Prostate gland (tissue), 2 donors: ENCODE measurements at regions not wholly inside any gene's neighbourhood (a gene's known extent, or its start where the extent isn't known, plus 50 kb on each side); places are given as distances from the start of the nearest gene placed in this dataset.

Source experiments
- DNase-seq: peaks from one replicate; pipeline ENCODE4 v3.0.0-alpha.2; 2019; ENCODE audit warnings: low spot score
- H3K27ac ChIP-seq, 2 donors: fragments of 200-600 bp; sonication (generic); 2 replicates each; pipeline ENCODE4 v1.5.1; 2017 to 2019
- H3K27me3 ChIP-seq: fragments of 200-600 bp; sonication (generic); replicated peaks from 2 replicates; pipeline ENCODE4 v1.5.1; 2019; ENCODE audit not compliant: insufficient read depth
- H3K36me3 ChIP-seq, 2 donors: fragments of 200-600 bp; sonication (generic); 1 replicate in 1 of 2; 2 replicates in 1 of 2; pipeline versions ENCODE4 v1.5.1 to v1.8.1; 2017 to 2019
- H3K4me1 ChIP-seq: fragments of 200-600 bp; sonication (generic); replicated peaks from 2 replicates; pipeline ENCODE4 v1.5.1; 2019
- H3K4me3 ChIP-seq, 2 donors: fragments of 200-600 bp; sonication (generic); 2 replicates each; pipeline ENCODE4 v1.5.1; 2017 to 2019
- H3K9me3 ChIP-seq: fragments of 200-600 bp; sonication (generic); 2 replicates; pipeline ENCODE4 v1.5.1; 2017
- POLR2A ChIP-seq: fragments of 450-650 bp; IDR thresholded peaks from one replicate; pipeline ENCODE4 v1.6.1; 2016; ENCODE audit warnings: antibody characterized with exemption, mild to moderate bottlenecking
- POLR2AphosphoS5 ChIP-seq: sonication (generic); formaldehyde crosslinking; IDR thresholded peaks from one replicate; pipeline ENCODE4 v1.6.1; 2017; ENCODE audit warnings: antibody characterized with exemption
- WGBS: methylation state at CpG from one replicate; pipeline ENCODE4 v1.1.5; 2018; 5-methylcytosine and 5-hydroxymethylcytosine counted together
- intact Hi-C: fragments of 100-400 bp; cut with DNase I; formaldehyde crosslinking; loops from one replicate; pipeline ENCODE4 v1.14.2; 2022
- TF ChIP-seq, protein P1 (sequence below), 4 experiments: fragments of 200-600 bp in 2 of 4; fragments of 450-650 bp in 2 of 4; sonication (generic) in 2 of 4; IDR thresholded peaks; 1 replicate in 3 of 4; 2 replicates in 1 of 4; pipeline ENCODE4 v1.5.1; 2016 to 2019; ENCODE audit warnings: antibody characterized with exemption in 4 of 4, mild to moderate bottlenecking in 2 of 4, moderate library complexity in 2 of 4

DNA sequence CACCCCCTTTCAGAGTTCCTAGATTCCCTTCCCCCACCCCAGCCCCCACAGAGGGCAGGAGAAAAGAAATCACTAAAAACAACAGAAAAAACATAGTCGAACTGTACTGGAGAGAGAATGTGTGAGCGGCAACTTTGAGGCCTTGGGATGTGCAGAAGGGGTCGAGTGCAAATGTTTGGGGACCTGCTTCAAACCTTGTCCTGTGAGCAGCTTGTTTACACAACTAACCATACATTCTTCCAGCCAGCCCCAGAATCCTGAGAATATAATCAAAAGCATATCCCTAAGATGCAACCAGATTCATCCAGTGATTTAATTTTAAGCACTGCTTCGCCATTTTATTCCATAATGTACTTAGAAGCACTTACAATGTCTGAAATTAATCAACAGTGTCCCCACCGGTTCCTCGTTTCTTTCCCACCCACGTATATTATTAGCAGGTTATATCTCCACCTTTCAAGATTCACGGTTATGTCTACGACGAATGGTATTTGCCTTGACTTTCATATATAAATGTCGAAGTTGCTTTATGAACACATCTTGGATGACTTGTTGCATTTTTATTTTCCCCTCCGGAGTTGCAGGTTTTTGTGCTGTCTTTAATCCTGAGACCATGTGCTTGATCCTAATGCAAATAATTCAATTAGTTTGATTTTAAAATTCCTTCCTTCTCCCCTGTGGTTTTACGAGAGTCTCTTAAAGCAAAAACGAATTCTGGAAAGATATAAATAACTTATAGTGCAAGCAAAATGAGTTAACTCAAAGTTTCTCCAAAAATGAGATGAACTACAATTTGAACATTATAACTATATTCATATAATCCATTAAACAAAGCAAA is 107.6 kb downstream of the ZIC5 start:
- no peak overlapping the region for H3K4me3 ChIP-seq

DNA sequence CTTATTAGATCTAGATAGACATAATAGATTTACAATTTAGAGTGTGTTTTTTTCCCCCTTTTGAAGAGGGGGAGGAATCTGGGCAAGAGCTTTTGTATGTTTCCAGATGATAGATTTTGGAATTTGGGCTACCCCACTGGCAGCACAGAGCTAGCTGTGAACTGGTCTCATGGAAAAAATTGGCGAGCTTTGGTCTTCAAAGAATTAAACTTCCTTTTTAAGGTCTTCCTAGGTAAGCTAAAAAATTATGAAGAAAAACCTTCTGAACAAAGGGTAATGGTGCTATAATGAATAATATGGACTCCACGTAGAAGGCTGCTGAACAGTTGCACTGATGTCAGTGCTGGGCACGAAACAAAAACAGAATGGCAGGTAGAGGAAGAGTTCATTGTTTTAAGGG is 109.3 kb downstream of the ZIC5 start:
- no peak for DNase-seq
- 95% methylated on average over 3 of the region's 3 CpGs for WGBS
- Histone ChIP-seq H3K27ac (no peak overlapping the region), H3K4me3 (no peak overlapping the region), H3K9me3 (no peaks in the 10 kb centered on the region), H3K36me3 (no peaks in the 10 kb centered on the region), H3K27me3 (no peaks in the 10 kb centered on the region), H3K4me1 (no peaks in the 10 kb centered on the region)
- intact Hi-C loops, result no loop called here
- TF ChIP-seq POLR2A (no peak), POLR2AphosphoS5 (no peak)
- TF ChIP-seq, protein P1, sequence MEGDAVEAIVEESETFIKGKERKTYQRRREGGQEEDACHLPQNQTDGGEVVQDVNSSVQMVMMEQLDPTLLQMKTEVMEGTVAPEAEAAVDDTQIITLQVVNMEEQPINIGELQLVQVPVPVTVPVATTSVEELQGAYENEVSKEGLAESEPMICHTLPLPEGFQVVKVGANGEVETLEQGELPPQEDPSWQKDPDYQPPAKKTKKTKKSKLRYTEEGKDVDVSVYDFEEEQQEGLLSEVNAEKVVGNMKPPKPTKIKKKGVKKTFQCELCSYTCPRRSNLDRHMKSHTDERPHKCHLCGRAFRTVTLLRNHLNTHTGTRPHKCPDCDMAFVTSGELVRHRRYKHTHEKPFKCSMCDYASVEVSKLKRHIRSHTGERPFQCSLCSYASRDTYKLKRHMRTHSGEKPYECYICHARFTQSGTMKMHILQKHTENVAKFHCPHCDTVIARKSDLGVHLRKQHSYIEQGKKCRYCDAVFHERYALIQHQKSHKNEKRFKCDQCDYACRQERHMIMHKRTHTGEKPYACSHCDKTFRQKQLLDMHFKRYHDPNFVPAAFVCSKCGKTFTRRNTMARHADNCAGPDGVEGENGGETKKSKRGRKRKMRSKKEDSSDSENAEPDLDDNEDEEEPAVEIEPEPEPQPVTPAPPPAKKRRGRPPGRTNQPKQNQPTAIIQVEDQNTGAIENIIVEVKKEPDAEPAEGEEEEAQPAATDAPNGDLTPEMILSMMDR (IDR thresholded peaks at IDR 0.05), result no peak

More for the DNA sequence above, 107.6 kb downstream of the ZIC5 start:
- intact Hi-C loops, result no loop called here
- WGBS, result 76% methylated on average over 14 of the region's 14 CpGs
- no peak for TF ChIP-seq POLR2A
- TF ChIP-seq POLR2AphosphoS5, result no peak
- TF ChIP-seq, protein P1 (IDR thresholded peaks at IDR 0.05), result no peak
- Histone ChIP-seq H3K27ac (no peak overlapping the region), H3K4me1 (no peaks in the 10 kb centered on the region), H3K36me3 (no peaks in the 10 kb centered on the region), H3K9me3 (no peaks in the 10 kb centered on the region), H3K27me3 (no peaks in the 10 kb centered on the region)
- DNase-seq, result no peak

DNA sequence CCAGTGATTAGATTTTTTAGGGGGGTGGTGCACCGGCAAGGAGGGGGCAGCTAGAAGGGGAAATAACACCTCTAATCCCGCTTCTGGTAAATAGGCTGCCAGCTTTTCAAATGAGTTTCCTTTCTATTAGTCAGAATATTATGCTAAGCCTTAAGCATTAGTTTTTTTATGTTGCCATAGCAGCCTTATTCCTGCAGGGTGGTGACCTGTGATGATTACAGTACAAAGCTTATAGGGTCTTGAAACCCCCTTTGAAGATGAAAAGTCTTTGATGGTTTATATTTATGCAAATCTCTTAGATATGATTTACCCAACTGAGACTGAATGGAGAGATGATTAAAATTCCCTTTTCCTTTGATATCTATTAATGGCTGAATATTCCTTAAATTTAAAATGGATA is 109.8 kb downstream of the ZIC5 start:
- no peak for TF ChIP-seq POLR2AphosphoS5
- TF ChIP-seq POLR2A, result no peak
- TF ChIP-seq, protein P1 (IDR thresholded peaks at IDR 0.05), result no peak
- no peaks in the 10 kb centered on the region for H3K27me3 ChIP-seq
- 73% methylated on average over 2 of the region's 2 CpGs for WGBS
- no peak overlapping the region for H3K27ac ChIP-seq
- no peak for DNase-seq
- no peaks in the 10 kb centered on the region for H3K4me1 ChIP-seq
- no peaks in the 10 kb centered on the region for H3K36me3 ChIP-seq
- intact Hi-C loops, result no loop called here
- no peak overlapping the region for H3K4me3 ChIP-seq
- no peaks in the 10 kb centered on the region for H3K9me3 ChIP-seq

DNA sequence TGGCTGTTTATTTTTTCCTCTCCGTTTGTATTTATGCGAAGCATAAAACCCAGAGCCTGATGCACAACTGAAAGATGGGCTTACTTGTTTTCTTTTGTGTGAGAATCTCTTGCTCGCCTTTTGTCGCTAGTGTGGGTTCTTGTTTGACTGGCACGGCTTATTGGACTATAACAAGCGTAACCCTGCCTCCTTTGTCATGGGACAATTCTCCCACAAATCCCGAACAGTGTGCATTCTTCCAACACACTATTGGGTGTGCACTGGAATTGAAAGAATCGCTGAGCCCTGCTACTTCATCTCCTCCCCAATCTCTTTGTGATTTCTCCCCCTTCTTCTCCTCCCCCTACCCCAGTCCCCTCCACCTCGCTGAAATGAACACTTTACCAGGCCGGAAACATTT is 110.8 kb downstream of the ZIC5 start:
- no peaks in the 10 kb centered on the region for H3K4me1 ChIP-seq
- no peaks in the 10 kb centered on the region for H3K36me3 ChIP-seq
- no peaks in the 10 kb centered on the region for H3K27me3 ChIP-seq
- no peak overlapping the region for H3K27ac ChIP-seq
- H3K4me3 ChIP-seq, result no peak overlapping the region
- WGBS, result 85% methylated on average over 10 of the region's 10 CpGs
- no peak for DNase-seq
- TF ChIP-seq POLR2AphosphoS5 (no peak), POLR2A (no peak)
- TF ChIP-seq, protein P1 (IDR thresholded peaks at IDR 0.05), result no peak
- H3K9me3 ChIP-seq, result no peaks in the 10 kb centered on the region
- intact Hi-C loops, result no loop called here
